Spleen (tissue), 7 donors: ENCODE measurements at regions not wholly inside any gene's neighbourhood (a gene's known extent, or its start where the extent isn't known, plus 50 kb on each side); places are given as distances from the start of the nearest gene placed in this dataset.

Experiments used
- CTCF ChIP-seq, 11 experiments: fragments of 200-600 bp in 7 of 11; fragments of 450-650 bp in 4 of 11; sonication (generic) in 4 of 11; IDR thresholded peaks in 8 of 11; conservative IDR thresholded peaks in 3 of 11; 1 replicate in 7 of 11; 2 replicates in 4 of 11; pipeline versions ENCODE4 v1.4.0 to v1.8.0; 2016 to 2021; ENCODE audit warnings: antibody characterized with exemption in 11 of 11, inconsistent platforms in 4 of 11, mild to moderate bottlenecking in 1 of 11
- POLR2AphosphoS5 ChIP-seq, 3 donors: sonication (generic); formaldehyde crosslinking; IDR thresholded peaks; one replicate each; pipeline ENCODE4 v1.5.1; 2017; ENCODE audit warnings: antibody characterized with exemption in 3 of 3
- donor health status: DM: no; HTN: no; CAD: no; lungs with moderate emphysema.
- donor health status: DM: no; HTN: no; CAD: no.
- donor health status: DM: no; HTN: no; CAD: no.

GRCh38 chr11:30763951-30764350, 177.8 kb upstream of the MPPED2 start:
- TF ChIP-seq POLR2AphosphoS5 (IDR thresholded peaks at IDR 0.05) (no peak), CTCF (IDR thresholded peaks at IDR 0.05 in 8 of 11, conservative IDR thresholded peaks at IDR 0.05 in 3 of 11) (no peak)
